CD4-positive, alpha-beta memory T cell (primary cell): ENCODE measurements at regions not wholly inside any gene's neighbourhood (a gene's known extent, or its start where the extent isn't known, plus 50 kb on each side); places are given as distances from the start of the nearest gene placed in this dataset.

ENCODE experiments used
- CTCF ChIA-PET: fragments of 350-600 bp; sonication (Branson Sonifier 250); formaldehyde crosslinking; loops from one replicate; lab custom pipeline; 2021; ENCODE audit warnings: inconsistent platforms; ENCODE audit not compliant: partially characterized antibody; lab: Charles Lee
- POLR2A ChIA-PET: fragments of 350-600 bp; sonication (Branson Sonifier 250); formaldehyde crosslinking; loops from one replicate; lab custom pipeline; 2021; ENCODE audit not compliant: partially characterized antibody; lab: Charles Lee
- DNase-seq, 5 donors: peaks; one replicate each; pipeline versions ENCODE4 v3.0.0 to v3.0.0-alpha.2; 2020 to 2022; ENCODE audit warnings: mixed read lengths in 1 of 5
- H3K27ac ChIP-seq: one replicate; pipeline ENCODE4 v1.7.0; 2013; ENCODE audit warnings: low read depth, low read length
- H3K27me3 ChIP-seq: 2 replicates; pipeline ENCODE4 v1.7.0; 2013; ENCODE audit warnings: mild to moderate bottlenecking, low read length, moderate library complexity; ENCODE audit not compliant: insufficient read depth
- H3K36me3 ChIP-seq: 2 replicates; pipeline ENCODE4 v1.7.0; 2013; ENCODE audit warnings: mild to moderate bottlenecking, low read length, moderate library complexity; ENCODE audit not compliant: insufficient read depth
- H3K4me1 ChIP-seq: 2 replicates; pipeline ENCODE4 v1.7.0; 2013; ENCODE audit warnings: mild to moderate bottlenecking, low read length, moderate library complexity; ENCODE audit not compliant: insufficient read depth
- H3K4me3 ChIP-seq, 2 donors: one replicate each; pipeline ENCODE4 v1.7.0; 2013; ENCODE audit warnings: low read length in 2 of 2, mild to moderate bottlenecking in 1 of 2
- H3K9me3 ChIP-seq, 2 donors: one replicate each; pipeline ENCODE4 v1.7.0; 2013; ENCODE audit warnings: low read length in 2 of 2, control low read depth in 1 of 2; ENCODE audit not compliant: control insufficient read depth in 1 of 2
- H3K27ac Mint-ChIP-seq, 7 donors: one replicate each; pipeline ENCODE4 v1.8.0; 2020 to 2021; ENCODE audit warnings: mixed read lengths in 7 of 7, mild to moderate bottlenecking in 6 of 7, inconsistent platforms in 3 of 7, moderate library complexity in 3 of 7
- H3K27me3 Mint-ChIP-seq, 2 donors: one replicate each; pipeline ENCODE4 v1.8.0; 2020 to 2021; ENCODE audit warnings: mixed read lengths in 2 of 2
- H3K36me3 Mint-ChIP-seq, 2 donors: one replicate each; pipeline ENCODE4 v1.8.0; 2020 to 2021; ENCODE audit warnings: mixed read lengths in 2 of 2, inconsistent platforms in 1 of 2, mild to moderate bottlenecking in 1 of 2
- H3K4me1 Mint-ChIP-seq, 4 donors: one replicate each; pipeline ENCODE4 v1.8.0; 2020 to 2021; ENCODE audit warnings: mixed read lengths in 4 of 4, mild to moderate bottlenecking in 1 of 4
- H3K4me3 Mint-ChIP-seq, 8 donors: one replicate each; pipeline ENCODE4 v1.8.0; 2020 to 2021; ENCODE audit warnings: mixed read lengths in 8 of 8, mild to moderate bottlenecking in 7 of 8, moderate library complexity in 6 of 8, inconsistent platforms in 3 of 8
- H3K9me3 Mint-ChIP-seq, 8 donors: one replicate each; pipeline ENCODE4 v1.8.0; 2020 to 2021; ENCODE audit warnings: mixed read lengths in 8 of 8, mild to moderate bottlenecking in 5 of 8, inconsistent platforms in 3 of 8, moderate library complexity in 1 of 8
- intact Hi-C: fragments of 100-400 bp; cut with micrococcal nuclease; formaldehyde crosslinking; loops from one replicate; pipeline ENCODE4 v1.15.1; 2023

GRCh38 chr6:40322336-40322735 lies 264.8 kb downstream of the LRFN2 start:
- no peaks in the 10 kb centered on the region for H3K9me3 ChIP-seq
- H3K9me3 Mint-ChIP-seq, result peaks cover 0 to 10% (median 3%) of the 10 kb centered on the region in 8 donors

DNA sequence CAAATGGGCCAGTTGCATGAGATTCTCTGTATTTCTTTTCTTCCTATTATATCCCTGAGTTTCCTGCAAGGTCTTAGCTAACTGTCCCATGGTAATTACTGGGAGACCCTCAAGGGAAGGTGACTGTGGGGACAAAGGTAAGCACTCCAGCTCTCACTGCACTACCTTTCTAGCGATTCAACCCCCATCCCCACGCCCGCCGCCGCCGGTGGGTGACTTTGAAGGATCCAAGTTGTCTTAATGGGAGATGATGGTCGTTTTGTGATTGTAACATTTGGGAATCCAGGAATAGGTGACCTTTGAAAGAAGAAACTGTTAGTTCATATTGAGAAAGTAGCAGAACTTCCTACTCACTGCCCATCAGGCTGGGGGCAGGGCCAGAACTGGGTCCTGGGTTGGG lies 265.5 kb downstream of the LRFN2 start:
- Mint-ChIP-seq H3K36me3 (no peaks in the 10 kb centered on the region), H3K9me3 (peaks cover 0 to 15% (median 3%) of the 10 kb centered on the region in 8 donors), H3K4me3 (no peak overlapping the region), H3K27me3 (peaks cover 7 to 11% of the 10 kb centered on the region in 2 donors), H3K4me1 (no peaks in the 10 kb centered on the region), H3K27ac (no peak overlapping the region)
- POLR2A ChIA-PET, result no interaction called here
- no peak overlapping the region for H3K4me3 ChIP-seq
- intact Hi-C loops, result no loop called here
- H3K9me3 ChIP-seq, result no peaks in the 10 kb centered on the region
- H3K4me1 ChIP-seq, result no peaks in the 10 kb centered on the region
- H3K27me3 ChIP-seq, result no peaks in the 10 kb centered on the region
- no peak overlapping the region for H3K27ac ChIP-seq
- CTCF ChIA-PET, result no interaction called here
- no peak for DNase-seq
- H3K36me3 ChIP-seq, result no peaks in the 10 kb centered on the region

More at GRCh38 chr6:40322336-40322735, 264.8 kb downstream of the LRFN2 start:
- no peaks in the 10 kb centered on the region for H3K36me3 ChIP-seq
- no peak overlapping the region for H3K4me3 ChIP-seq
- Mint-ChIP-seq H3K4me3 (no peak overlapping the region), H3K4me1 (no peaks in the 10 kb centered on the region), H3K27me3 (peaks cover 7 to 13% of the 10 kb centered on the region in 2 donors), H3K27ac (no peak overlapping the region), H3K36me3 (no peaks in the 10 kb centered on the region)
- H3K27ac ChIP-seq, result no peak overlapping the region
- intact Hi-C loops, result no loop called here
- H3K27me3 ChIP-seq, result no peaks in the 10 kb centered on the region
- ChIA-PET POLR2A (no interaction called here), CTCF (no interaction called here)
- H3K4me1 ChIP-seq, result no peaks in the 10 kb centered on the region
- no peak for DNase-seq

GRCh38 chr6:40320947-40321346 lies 266.2 kb downstream of the LRFN2 start:
- Histone ChIP-seq H3K9me3 (no peaks in the 10 kb centered on the region), H3K4me1 (no peaks in the 10 kb centered on the region), H3K4me3 (no peak overlapping the region), H3K27ac (no peak overlapping the region), H3K36me3 (no peaks in the 10 kb centered on the region), H3K27me3 (no peaks in the 10 kb centered on the region)
- Mint-ChIP-seq H3K36me3 (no peaks in the 10 kb centered on the region), H3K27me3 (peaks cover 7 to 11% of the 10 kb centered on the region in 2 donors), H3K4me3 (no peak overlapping the region), H3K27ac (no peak overlapping the region), H3K9me3 (peaks cover 0 to 15% (median 3%) of the 10 kb centered on the region in 8 donors), H3K4me1 (no peaks in the 10 kb centered on the region)
- no peak for DNase-seq
- POLR2A ChIA-PET, result no interaction called here
- CTCF ChIA-PET, result no interaction called here
- intact Hi-C loops, result no loop called here

GRCh38 chr6:40320441-40320840 lies 266.7 kb downstream of the LRFN2 start:
- H3K27me3 Mint-ChIP-seq, result peaks cover 6 to 11% of the 10 kb centered on the region in 2 donors
- Histone ChIP-seq H3K27me3 (no peaks in the 10 kb centered on the region), H3K36me3 (no peaks in the 10 kb centered on the region), H3K27ac (no peak overlapping the region), H3K9me3 (no peaks in the 10 kb centered on the region), H3K4me1 (no peaks in the 10 kb centered on the region), H3K4me3 (no peak overlapping the region)
- no peak overlapping the region for H3K27ac Mint-ChIP-seq
- no peaks in the 10 kb centered on the region for H3K4me1 Mint-ChIP-seq
- intact Hi-C loops, result no loop called here
- peaks cover 0 to 15% (median 3%) of the 10 kb centered on the region in 8 donors for H3K9me3 Mint-ChIP-seq
- POLR2A ChIA-PET, result no interaction called here
- CTCF ChIA-PET, result no interaction called here
- DNase-seq, result no peak
- H3K4me3 Mint-ChIP-seq, result no peak overlapping the region
- no peaks in the 10 kb centered on the region for H3K36me3 Mint-ChIP-seq

- Histone ChIP-seq H3K36me3 (no peaks in the 10 kb centered on the region), H3K9me3 (no peaks in the 10 kb centered on the region), H3K4me1 (no peaks in the 10 kb centered on the region), H3K27me3 (no peaks in the 10 kb centered on the region), H3K4me3 (no peak overlapping the region), H3K27ac (no peak overlapping the region)
- Mint-ChIP-seq H3K4me3 (no peak overlapping the region), H3K4me1 (no peaks in the 10 kb centered on the region), H3K27ac (no peak overlapping the region), H3K36me3 (no peaks in the 10 kb centered on the region), H3K9me3 (peaks cover 0 to 15% (median 3%) of the 10 kb centered on the region in 8 donors), H3K27me3 (peaks cover 4 to 19% of the 10 kb centered on the region in 2 donors)
- no peak for DNase-seq
- ChIA-PET POLR2A (no interaction called here), CTCF (no interaction called here)
- intact Hi-C loops, result no loop called here
These were observed 268.0 kb downstream of the LRFN2 start for GRCh38 chr6:40319124-40319523.

DNA sequence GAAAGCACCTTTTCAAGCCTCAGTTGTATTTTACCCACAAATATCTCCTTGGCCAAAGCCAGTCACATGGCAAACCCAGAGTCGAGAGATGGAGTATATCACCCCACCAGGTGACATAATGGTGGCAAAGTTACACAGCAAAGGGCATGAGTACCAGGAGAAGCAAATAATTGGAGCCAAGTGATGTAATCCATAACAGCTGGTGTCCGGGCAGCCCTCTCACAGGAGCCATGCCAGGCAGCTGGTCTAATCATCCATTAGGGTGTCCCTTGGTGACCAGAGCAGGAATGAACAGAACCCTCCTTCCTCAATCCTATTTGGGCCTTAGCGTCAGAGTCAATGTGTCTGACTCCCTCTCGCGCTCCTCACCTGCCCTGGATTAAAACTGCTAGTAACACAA lies 272.1 kb downstream of the LRFN2 start:
- H3K27me3 ChIP-seq, result no peaks in the 10 kb centered on the region
- H3K27me3 Mint-ChIP-seq, result peaks cover under 1 to 12% of the 10 kb centered on the region in 2 donors
- no peaks in the 10 kb centered on the region for H3K4me1 Mint-ChIP-seq
- no peaks in the 10 kb centered on the region for H3K36me3 Mint-ChIP-seq
- no peak for DNase-seq
- ChIA-PET POLR2A (no interaction called here), CTCF (no interaction called here)
- no peak overlapping the region for H3K4me3 Mint-ChIP-seq
- H3K9me3 ChIP-seq, result no peaks in the 10 kb centered on the region
- H3K4me3 ChIP-seq, result no peak overlapping the region
- H3K4me1 ChIP-seq, result no peaks in the 10 kb centered on the region
- intact Hi-C loops, result no loop called here
- peaks cover 0 to 15% (median 3%) of the 10 kb centered on the region in 8 donors for H3K9me3 Mint-ChIP-seq
- no peak overlapping the region for H3K27ac Mint-ChIP-seq
- H3K27ac ChIP-seq, result no peak overlapping the region
- no peaks in the 10 kb centered on the region for H3K36me3 ChIP-seq

DNA sequence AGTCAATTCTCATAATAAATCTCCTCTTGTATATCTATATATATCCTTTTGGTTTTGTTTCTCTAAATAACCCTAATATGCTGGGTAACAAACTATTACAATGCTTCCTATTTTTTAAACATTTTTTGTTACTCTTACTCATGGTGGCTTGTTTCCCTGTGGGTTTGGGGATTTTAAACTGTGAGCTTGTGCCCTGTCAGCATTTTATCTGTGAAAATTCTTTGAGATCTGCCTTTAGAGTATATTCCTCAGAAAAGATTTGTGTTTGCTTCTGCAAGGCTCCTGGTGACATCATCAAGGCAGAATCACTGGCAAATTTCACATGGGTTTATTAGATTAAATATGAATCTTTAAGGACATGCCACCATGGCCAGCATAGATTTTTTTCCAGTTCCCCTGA lies 273.6 kb downstream of the LRFN2 start:
- H3K9me3 ChIP-seq, result no peaks in the 10 kb centered on the region
- intact Hi-C loops, result no loop called here
- no peaks in the 10 kb centered on the region for H3K36me3 ChIP-seq
- no peaks in the 10 kb centered on the region for H3K4me1 ChIP-seq
- Mint-ChIP-seq H3K9me3 (peaks cover 0 to 7% (median under 1%) of the 10 kb centered on the region in 8 donors), H3K36me3 (no peaks in the 10 kb centered on the region), H3K4me1 (no peaks in the 10 kb centered on the region), H3K27ac (no peak overlapping the region), H3K4me3 (no peak overlapping the region), H3K27me3 (peaks cover 5 to 14% of the 10 kb centered on the region in 2 donors)
- H3K4me3 ChIP-seq, result no peak overlapping the region
- H3K27me3 ChIP-seq, result no peaks in the 10 kb centered on the region
- ChIA-PET POLR2A (no interaction called here), CTCF (no interaction called here)
- no peak for DNase-seq
- no peak overlapping the region for H3K27ac ChIP-seq
